Cortex of kidney (tissue), 1 donor: ENCODE measurements at regions not wholly inside any gene's neighbourhood (a gene's known extent, or its start where the extent isn't known, plus 50 kb on each side); places are given as distances from the start of the nearest gene placed in this dataset.

Source experiments
- DNase-seq: peaks from one replicate; lab custom pipeline; 2025; lab: John Stamatoyannopoulos, UW

GRCh38 chr1:222104694-222105392, 363.0 kb upstream of the DUSP10 start:
- no peak for DNase-seq

- DNase-seq = no peak
These were observed 362.2 kb upstream of the DUSP10 start for GRCh38 chr1:222104097-222104496.

- no peak for DNase-seq
These were observed 357.9 kb upstream of the DUSP10 start for GRCh38 chr1:222099746-222100145.

GRCh38 chr1:222098404-222098803, 356.5 kb upstream of the DUSP10 start:
- no peak for DNase-seq

GRCh38 chr1:222097588-222097987, 355.7 kb upstream of the DUSP10 start:
- no peak for DNase-seq

GRCh38 chr1:222096883-222097282, 355.0 kb upstream of the DUSP10 start:
- DNase-seq = no peak

- DNase-seq = no peak
These were observed 354.5 kb upstream of the DUSP10 start for GRCh38 chr1:222096476-222096772.

- DNase-seq = no peak
These were observed 354.0 kb upstream of the DUSP10 start for GRCh38 chr1:222095606-222096475.

- no peak for DNase-seq
These were observed 351.6 kb upstream of the DUSP10 start for GRCh38 chr1:222093518-222093917.

- no peak for DNase-seq
These were observed 348.2 kb upstream of the DUSP10 start for GRCh38 chr1:222090103-222090502.

- DNase-seq = no peak
These were observed 345.5 kb upstream of the DUSP10 start for GRCh38 chr1:222087221-222087920.

- DNase-seq = no peak
These were observed 343.1 kb upstream of the DUSP10 start for GRCh38 chr1:222084996-222085395.

GRCh38 chr1:222084048-222084447, 342.2 kb upstream of the DUSP10 start:
- no peak for DNase-seq

GRCh38 chr1:222081859-222082258, 340.0 kb upstream of the DUSP10 start:
- no peak for DNase-seq

- no peak for DNase-seq
These were observed 337.7 kb upstream of the DUSP10 start for GRCh38 chr1:222079566-222079965.

GRCh38 chr1:222077206-222077605, 335.3 kb upstream of the DUSP10 start:
- DNase-seq = no peak

- no peak for DNase-seq
These were observed 332.4 kb upstream of the DUSP10 start for GRCh38 chr1:222074317-222074716.

GRCh38 chr1:222073307-222073995, 331.6 kb upstream of the DUSP10 start:
- DNase-seq = no peak

GRCh38 chr1:222071387-222071786, 329.5 kb upstream of the DUSP10 start:
- DNase-seq = no peak

GRCh38 chr1:222068937-222069336, 327.0 kb upstream of the DUSP10 start:
- DNase-seq = no peak

- DNase-seq = no peak
These were observed 326.2 kb upstream of the DUSP10 start for GRCh38 chr1:222068101-222068500.

- DNase-seq = no peak
These were observed 324.6 kb upstream of the DUSP10 start for GRCh38 chr1:222066539-222066938.
